HG02678 (cell line): ENCODE measurements at regions not wholly inside any gene's neighbourhood (a gene's known extent, or its start where the extent isn't known, plus 50 kb on each side); places are given as distances from the start of the nearest gene placed in this dataset.

ENCODE experiments used
- ATAC-seq: cut with Tn5 transposase; IDR thresholded peaks from one replicate; pipeline ENCODE4 v1.9.1; 2021; ENCODE audit warnings: mild to moderate bottlenecking, moderate library complexity; ENCODE audit not compliant: unreplicated experiment

DNA sequence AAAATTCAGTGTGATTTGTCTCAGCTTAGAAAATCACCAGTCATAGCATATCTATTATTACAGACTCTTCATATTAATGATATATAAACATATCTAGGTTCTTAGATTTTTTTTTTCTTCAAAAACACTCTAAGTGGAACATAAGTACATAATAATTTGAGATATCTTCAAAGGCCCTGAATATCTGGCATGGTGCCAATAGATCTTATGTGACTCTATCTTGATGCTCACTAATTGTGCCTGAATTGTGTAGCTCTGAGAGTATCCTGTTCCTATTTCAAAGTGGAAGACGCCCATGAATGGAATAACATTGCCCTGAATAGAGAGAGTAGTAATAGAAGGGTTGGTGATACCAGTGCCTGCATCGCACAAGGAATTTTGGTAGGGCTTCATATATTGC is 1312.7 kb upstream of the USP15 start:
- no peak for ATAC-seq

DNA sequence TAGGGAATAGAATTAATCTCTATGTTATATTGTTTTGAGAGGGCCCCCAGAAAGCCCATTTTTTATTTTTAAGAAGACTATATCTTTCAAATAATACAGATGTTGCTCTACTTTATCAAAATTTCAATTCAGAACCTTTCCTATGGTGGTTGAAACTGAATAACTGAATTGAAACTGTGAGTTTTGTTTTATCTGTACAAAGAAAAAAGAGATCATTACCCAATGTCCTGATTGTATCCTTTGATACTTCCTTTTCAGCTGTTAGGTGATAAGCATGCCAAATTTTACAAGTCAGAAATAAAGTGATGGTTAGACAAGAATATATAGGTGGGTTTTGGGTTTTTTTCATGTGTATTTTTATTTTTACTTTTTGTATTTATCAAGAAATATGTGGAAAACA is 1293.1 kb upstream of the USP15 start:
- ATAC-seq, result no peak

GRCh38 chr12:60977966-60978365 is 1282.2 kb upstream of the USP15 start:
- ATAC-seq, result no peak

- ATAC-seq, result no peak
Measured at GRCh38 chr12:60980558-60980957, 1279.6 kb upstream of the USP15 start.

GRCh38 chr12:60981473-60981872 is 1278.7 kb upstream of the USP15 start:
- ATAC-seq, result no peak

- ATAC-seq, result no peak
Measured at GRCh38 chr12:60992087-60992486, 1268.1 kb upstream of the USP15 start.

- no peak for ATAC-seq
Measured at GRCh38 chr12:60995256-60995825, 1264.9 kb upstream of the USP15 start.

- no peak for ATAC-seq
Measured at GRCh38 chr12:60997869-60998378, 1262.3 kb upstream of the USP15 start.

DNA sequence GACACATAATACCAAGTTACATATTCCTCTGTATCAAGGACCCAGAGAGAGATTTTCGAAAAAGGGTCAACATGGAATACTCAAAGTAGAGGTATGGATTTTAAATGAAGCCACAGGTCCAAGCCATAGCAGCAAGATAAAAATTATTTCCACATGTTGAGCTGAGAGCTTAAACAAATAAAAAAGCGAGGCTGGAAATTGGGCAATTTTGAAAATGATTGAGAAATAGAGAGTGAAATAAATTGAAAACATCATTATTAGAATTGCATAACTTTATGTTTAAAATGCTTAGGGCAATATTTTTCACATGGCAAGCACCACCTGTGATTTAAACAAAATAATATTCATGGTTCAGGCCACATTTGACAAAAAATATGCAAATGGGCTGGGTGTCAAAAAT is 1251.0 kb upstream of the USP15 start:
- no peak for ATAC-seq

DNA sequence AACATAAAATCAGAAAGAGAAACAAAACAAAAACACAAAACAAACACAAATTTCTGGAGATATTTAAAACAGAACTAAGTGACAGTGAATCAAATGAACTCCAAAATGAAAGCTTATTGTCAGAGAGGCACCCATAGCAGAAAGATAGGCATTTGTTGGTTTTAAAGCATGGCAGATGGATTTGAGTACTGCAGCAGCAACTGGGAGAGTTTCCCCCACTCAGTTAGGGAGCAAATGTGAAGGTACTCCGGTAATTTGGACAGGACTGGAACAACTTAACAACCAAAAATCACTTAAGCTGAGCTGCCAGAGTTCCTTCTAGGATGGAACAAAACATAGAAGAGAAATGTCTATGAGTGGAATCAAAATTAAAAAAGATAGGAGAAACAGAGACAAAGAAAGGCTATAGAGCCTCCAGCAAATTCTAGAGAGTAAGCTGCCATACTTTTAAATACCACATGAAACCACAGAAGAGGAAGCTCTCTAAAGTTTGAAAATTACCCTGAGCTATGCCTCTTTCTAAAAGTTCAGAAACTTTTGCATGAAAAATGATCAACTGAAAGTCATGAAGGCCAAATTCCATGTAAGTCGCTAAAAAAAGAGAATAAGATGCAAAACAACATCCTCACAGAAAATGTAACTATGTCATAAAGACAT is 1248.3 kb upstream of the USP15 start:
- no peak for ATAC-seq

GRCh38 chr12:61018571-61018970 is 1241.6 kb upstream of the USP15 start:
- no peak for ATAC-seq

- ATAC-seq, result no peak
Measured at GRCh38 chr12:61023231-61023630, 1237.0 kb upstream of the USP15 start.

DNA sequence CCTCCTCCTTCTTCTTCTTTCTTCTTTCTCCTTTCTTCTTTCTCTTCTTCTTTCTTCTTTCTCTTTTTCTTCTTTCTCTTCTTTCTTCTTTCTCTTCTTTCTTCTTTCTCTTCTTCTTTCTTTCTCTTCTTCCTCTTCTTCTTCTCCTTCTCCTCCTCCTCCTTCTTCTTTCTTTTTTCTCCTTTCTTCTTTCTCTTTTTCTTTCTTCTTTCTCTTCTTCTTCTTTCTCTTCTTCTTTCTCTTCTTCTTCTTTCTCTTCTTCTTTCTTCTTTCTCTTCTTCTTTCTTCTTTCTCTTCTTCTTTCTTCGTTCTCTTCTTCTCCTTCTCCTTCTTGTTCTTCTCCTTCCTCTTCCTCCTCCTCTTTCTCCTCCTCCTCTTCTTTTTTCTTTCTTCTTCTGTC is 1230.7 kb upstream of the USP15 start:
- no peak for ATAC-seq

DNA sequence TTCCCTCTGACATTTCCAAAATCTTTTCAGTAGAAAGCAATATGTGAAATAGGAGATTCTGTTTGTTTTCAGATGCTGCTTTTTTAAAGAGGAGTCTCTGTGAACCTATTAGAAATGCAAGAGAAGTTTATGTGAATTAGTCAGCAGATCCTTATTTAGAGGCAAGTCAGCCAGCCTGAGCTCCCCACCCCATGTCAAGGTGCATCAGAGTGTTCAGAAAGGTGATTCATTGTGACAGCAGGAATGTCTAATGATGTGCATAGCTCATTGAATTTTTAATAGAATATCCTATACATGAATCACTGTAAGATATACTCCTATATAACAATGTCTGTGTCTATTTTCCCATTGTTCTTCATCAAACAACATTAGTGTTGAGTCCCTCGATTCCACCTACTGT is 1222.4 kb upstream of the USP15 start:
- no peak for ATAC-seq

- ATAC-seq, result no peak
Measured at GRCh38 chr12:61043838-61044237, 1216.4 kb upstream of the USP15 start.

DNA sequence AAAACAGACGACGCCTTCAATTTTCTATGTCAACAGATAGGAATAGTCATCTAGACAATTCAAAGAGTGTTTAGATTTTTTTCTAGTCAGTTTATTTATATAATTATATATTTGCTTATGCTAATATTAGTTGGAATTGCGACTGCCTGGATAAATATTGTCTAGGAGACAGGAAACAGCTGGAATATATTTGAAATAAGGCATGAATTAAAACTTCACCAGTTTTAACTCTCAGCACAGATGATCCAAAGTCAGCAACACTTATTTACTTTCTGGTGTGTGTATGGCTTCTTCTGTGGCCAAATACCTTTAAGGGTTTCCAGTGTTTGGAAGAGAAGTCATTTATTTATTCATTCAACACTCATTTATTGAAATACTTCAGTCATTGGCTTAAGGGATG is 1215.4 kb upstream of the USP15 start:
- ATAC-seq, result no peak

DNA sequence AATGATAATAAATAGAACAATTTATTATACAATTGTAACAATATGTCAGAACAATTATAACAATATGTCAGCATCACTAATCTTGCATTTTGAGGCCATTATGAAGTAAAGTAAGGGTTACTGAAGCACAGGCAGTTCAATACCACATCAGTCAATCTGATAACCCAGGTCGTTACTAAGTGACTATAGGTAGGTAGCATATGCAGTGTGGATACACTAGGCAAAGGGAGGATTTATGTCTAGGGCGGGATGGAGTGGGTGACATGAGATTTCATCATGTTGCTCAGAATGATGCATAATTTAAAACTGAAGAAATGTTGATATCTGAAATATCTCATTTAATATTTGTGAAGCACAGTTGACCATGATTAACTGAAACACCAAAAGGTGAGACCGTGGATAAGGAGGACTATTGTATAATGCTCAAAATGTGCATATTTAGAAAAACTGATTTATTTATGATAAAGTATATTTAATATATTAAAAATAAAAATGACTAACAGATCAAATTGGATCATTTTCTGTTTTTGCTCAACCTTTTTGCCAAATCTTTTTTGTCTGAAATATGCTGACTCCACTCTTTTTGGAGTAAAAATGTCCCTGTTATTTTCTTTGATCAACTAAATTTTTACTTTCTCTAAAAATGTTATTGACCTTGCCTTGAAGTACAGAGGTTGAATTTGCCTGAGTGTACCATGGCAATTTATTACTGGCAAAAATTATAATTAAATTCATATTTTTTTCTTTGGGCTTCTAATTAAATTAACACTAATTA is 1189.4 kb upstream of the USP15 start:
- no peak for ATAC-seq

- no peak for ATAC-seq
Measured at GRCh38 chr12:61072717-61073116, 1187.5 kb upstream of the USP15 start.

DNA sequence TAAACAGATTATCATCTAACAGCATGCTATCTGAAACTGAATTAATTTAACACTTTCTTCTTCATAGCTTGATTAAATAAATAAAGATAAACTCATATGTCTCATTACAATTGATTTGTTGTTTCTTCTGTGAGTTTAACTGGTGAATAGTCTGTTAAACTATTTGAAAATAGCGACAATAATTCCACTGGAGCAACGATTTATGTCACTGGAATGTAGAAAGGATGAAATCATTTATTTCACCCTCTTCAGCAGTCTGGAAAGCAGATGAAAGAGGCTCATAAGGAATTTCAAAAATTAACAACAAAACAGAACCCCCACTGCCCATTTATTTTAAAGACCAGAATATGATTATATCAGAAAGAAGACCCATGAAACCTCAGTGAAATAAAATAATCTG is 1165.1 kb upstream of the USP15 start:
- no peak for ATAC-seq

GRCh38 chr12:61098031-61098580 is 1162.1 kb upstream of the USP15 start:
- ATAC-seq, result no peak

DNA sequence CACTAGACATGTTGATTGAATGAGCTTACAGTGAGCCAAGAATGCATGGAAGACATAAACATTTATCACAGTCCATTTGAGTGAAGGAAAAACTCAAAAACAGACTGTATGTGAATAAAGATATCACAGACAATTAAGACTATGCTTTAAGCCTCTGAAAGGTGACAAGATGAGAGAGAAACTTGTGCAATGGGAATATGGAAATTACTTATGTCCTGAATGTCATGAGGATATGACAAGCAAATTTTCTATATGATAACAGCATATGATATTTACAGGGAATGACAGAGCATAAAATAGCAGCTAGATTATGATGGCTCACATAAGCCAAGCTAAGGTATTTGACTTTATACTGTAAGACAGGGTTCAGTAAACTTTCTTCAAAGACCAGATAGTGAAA is 1153.1 kb upstream of the USP15 start:
- no peak for ATAC-seq

DNA sequence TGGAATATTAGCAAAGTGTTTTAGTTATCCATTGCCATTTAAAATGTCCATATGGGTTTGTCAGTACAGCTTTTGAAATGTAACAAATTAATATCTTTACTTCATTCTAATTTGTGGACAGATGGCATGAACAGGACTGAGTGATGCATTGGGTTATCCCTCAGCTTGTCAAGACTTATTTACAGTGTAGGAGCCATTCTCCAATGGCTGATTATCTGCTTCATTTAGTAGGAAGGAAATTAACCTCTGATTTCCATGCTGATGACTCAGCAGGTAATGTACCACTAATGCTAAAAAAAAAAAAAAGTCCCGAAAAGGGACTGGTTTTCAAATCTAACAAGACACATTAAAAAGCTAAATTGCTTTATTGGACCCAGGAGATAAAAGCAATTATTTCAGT is 1149.0 kb upstream of the USP15 start:
- ATAC-seq, result no peak
